ENCODE measurements at regions not wholly inside any gene's neighbourhood (a gene's known extent, or its start where the extent isn't known, plus 50 kb on each side); places are given as distances from the start of the nearest gene placed in this dataset.
A peak's percentile ranks its signal among the peaks of the same experiment; 100 is the strongest.

GRCh38 chr11:91158297-91158696 is 935.4 kb upstream of the CHORDC1 start:
- DNase-seq (ENCODE audit: low read depth) = no peak
- H3K4me3 ChIP-seq (ENCODE audit: low read length) = no peak overlapping the region
- no peak for TF ChIP-seq CTCF (conservative IDR thresholded peaks at IDR 0.05; ENCODE audit: low read depth, low read length)

- no peak for TF ChIP-seq CTCF (conservative IDR thresholded peaks at IDR 0.05; ENCODE audit: low read depth, low read length)
- H3K4me3 ChIP-seq (ENCODE audit: low read length) = no peak overlapping the region
- peak; percentile 36 for DNase-seq (ENCODE audit: low read depth)
Observed at GRCh38 chr11:91156041-91156440, 933.2 kb upstream of the CHORDC1 start.

GRCh38 chr11:91147885-91148284 is 925.0 kb upstream of the CHORDC1 start:
- no peak for TF ChIP-seq CTCF (conservative IDR thresholded peaks at IDR 0.05; ENCODE audit: low read depth, low read length)

GRCh38 chr11:91141655-91142054 is 918.8 kb upstream of the CHORDC1 start:
- no peak overlapping the region for H3K4me3 ChIP-seq (ENCODE audit: low read length)
- no peak for TF ChIP-seq CTCF (conservative IDR thresholded peaks at IDR 0.05; ENCODE audit: low read depth, low read length)
- DNase-seq (ENCODE audit: low read depth) = no peak

More at GRCh38 chr11:91147885-91148284, 925.0 kb upstream of the CHORDC1 start:
- no peak for DNase-seq (ENCODE audit: low read depth)
- no peak overlapping the region for H3K4me3 ChIP-seq (ENCODE audit: low read length)

- no peak for DNase-seq (ENCODE audit: low read depth)
- H3K4me3 ChIP-seq (ENCODE audit: low read length) = no peak overlapping the region
- TF ChIP-seq CTCF (conservative IDR thresholded peaks at IDR 0.05; ENCODE audit: low read depth, low read length) = no peak
Observed at GRCh38 chr11:91136631-91137030, 913.8 kb upstream of the CHORDC1 start.

- TF ChIP-seq CTCF (conservative IDR thresholded peaks at IDR 0.05; ENCODE audit: low read depth, low read length) = no peak
- peak; percentile 14 for DNase-seq (ENCODE audit: low read depth)
- H3K4me3 ChIP-seq (ENCODE audit: low read length) = no peak overlapping the region
Observed at GRCh38 chr11:91133361-91133760, 910.5 kb upstream of the CHORDC1 start.

- no peak overlapping the region for H3K4me3 ChIP-seq (ENCODE audit: low read length)
- TF ChIP-seq CTCF (conservative IDR thresholded peaks at IDR 0.05; ENCODE audit: low read depth, low read length) = no peak
- DNase-seq (ENCODE audit: low read depth) = no peak
Observed at GRCh38 chr11:91129596-91129995, 906.7 kb upstream of the CHORDC1 start.

Data from retinal pigment epithelial cell (primary cell).